NB4 (cell line): ENCODE measurements at regions not wholly inside any gene's neighbourhood (a gene's known extent, or its start where the extent isn't known, plus 50 kb on each side); places are given as distances from the start of the nearest gene placed in this dataset.

Experiments
- CTCF ChIP-seq: IDR thresholded peaks from one replicate; pipeline ENCODE4 v1.5.1; 2012; ENCODE audit warnings: low read depth, low read length
- POLR2A ChIP-seq: IDR thresholded peaks from 2 replicates; pipeline ENCODE4 v1.6.1; 2011; ENCODE audit warnings: mild to moderate bottlenecking; ENCODE audit not compliant: insufficient read length; ENCODE audit errors: extremely low read depth

GRCh38 chr10:90993340-90993739, 72.5 kb upstream of the ANKRD1 start:
- TF ChIP-seq POLR2A (no peak), CTCF (no peak)
